Ovary (tissue), 3 donors: ENCODE measurements at regions not wholly inside any gene's neighbourhood (a gene's known extent, or its start where the extent isn't known, plus 50 kb on each side); places are given as distances from the start of the nearest gene placed in this dataset.

ENCODE experiments used
- CTCF ChIP-seq, 3 donors: fragments of 450-650 bp in 2 of 3; fragments of 200-600 bp in 1 of 3; IDR thresholded peaks; one replicate each; pipeline versions ENCODE4 v1.5.1 to v1.8.0; 2016 to 2022; ENCODE audit warnings: antibody characterized with exemption in 3 of 3, mild to moderate bottlenecking in 1 of 3
- EP300 ChIP-seq: sonication (generic); formaldehyde crosslinking; IDR thresholded peaks from one replicate; pipeline ENCODE4 v1.6.1; 2017; ENCODE audit warnings: antibody characterized with exemption
- POLR2A ChIP-seq: fragments of 450-650 bp; IDR thresholded peaks from one replicate; pipeline ENCODE4 v1.6.1; 2017; ENCODE audit warnings: antibody characterized with exemption, mild to moderate bottlenecking, moderate library complexity
- donor health status: DM: no; HTN: no; CAD: no.

- no peak for TF ChIP-seq CTCF (IDR thresholded peaks at IDR 0.05)
- no peak for TF ChIP-seq EP300
- TF ChIP-seq POLR2A = no peak
These were observed 54.8 kb upstream of the ADPGK start for GRCh38 chr15:72838311-72838731.
